CD1c-positive myeloid dendritic cell (primary cell): ENCODE measurements at regions not wholly inside any gene's neighbourhood (a gene's known extent, or its start where the extent isn't known, plus 50 kb on each side); places are given as distances from the start of the nearest gene placed in this dataset.
"Not testable (repeated sequence)": the region's sequence is repeated elsewhere in the genome, so short reads cannot be mapped to it uniquely, and the experiment has no call there.

ENCODE experiments used
- DNase-seq: peaks from one replicate; pipeline ENCODE4 v3.0.0-alpha.2; 2016; ENCODE audit errors: extremely low spot score

GRCh38 chr2:91628471-91628870, 2937.0 kb downstream of the RPIA start:
- not testable (repeated sequence) for DNase-seq

GRCh38 chr2:91657193-91657592, 2965.7 kb downstream of the RPIA start:
- DNase-seq = not testable (repeated sequence)

DNA sequence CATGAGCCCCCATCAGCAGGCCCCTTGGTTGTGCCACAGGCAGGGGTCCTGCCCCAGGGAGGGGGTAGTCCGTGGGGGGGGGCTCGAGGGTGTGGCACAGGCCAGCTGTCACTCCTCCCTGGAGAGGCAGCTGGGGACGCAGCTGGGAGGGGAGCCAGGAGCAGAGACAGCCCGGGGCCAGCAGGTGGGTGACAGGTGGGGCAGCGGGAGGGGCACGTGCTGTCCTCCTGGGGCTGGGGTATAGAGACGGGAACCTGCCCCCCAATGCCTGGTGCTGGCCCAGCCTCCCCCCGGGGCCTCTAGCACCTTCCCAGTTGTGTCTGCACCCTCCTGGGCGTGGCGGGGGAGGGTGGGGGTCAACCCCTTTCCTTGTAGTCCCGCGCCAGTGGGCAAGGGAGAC, 2966.9 kb downstream of the RPIA start:
- not testable (repeated sequence) for DNase-seq

DNA sequence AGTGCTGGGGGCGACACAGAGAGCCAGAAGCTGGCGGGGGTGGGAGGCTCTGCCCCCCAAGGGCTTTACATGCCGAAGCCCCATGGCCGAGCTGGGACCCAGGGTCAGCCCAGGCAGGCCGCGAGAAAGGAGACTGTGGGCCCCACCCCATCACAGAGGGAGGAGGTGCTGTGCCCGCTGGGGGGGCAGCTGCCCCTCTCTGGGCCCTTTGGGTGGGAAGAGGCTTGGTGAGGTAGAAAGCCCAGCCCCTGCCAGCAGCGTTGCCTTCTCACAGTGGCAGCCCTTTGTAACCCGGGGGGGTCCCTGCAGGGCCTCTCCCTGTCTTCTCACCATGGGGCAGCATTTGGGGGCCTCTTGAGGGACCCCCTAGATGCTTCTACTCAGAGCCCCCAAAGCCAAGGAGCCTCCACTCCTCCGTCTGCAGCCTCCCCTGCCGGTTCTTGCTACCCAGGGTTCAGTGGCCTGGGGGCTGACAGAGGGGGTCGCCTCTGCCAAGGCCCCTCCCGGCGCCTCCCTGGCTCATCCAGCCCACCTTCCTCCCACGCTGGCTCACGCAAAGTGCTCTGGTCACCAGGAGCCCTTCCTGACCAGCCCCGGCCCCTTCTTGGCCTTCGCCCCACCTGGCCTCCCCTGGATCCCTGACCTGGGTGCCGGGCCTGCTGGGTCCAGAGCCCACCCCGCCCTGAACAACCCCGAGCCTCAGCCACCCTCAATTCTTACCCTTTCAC, 2967.9 kb downstream of the RPIA start:
- DNase-seq = not testable (repeated sequence)

DNA sequence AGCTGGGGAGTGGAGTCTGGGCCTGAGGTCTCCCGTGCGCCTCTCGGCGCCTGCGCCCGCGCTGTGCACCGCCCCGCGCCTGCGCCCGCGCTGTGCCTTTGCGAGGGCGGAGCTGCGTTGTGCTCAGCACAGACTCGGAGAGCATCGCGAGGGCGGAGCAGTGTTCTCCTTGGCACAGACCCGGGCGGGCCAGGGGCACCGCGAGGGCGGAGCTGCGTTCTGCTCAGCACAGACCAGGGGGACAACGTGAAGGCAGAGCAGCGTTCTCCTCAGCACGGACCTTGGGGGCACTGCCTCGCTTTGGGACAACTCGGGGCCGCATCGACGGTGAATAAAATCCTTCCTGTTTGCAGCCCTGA, 2968.4 kb downstream of the RPIA start:
- DNase-seq = peak; percentile 0

DNA sequence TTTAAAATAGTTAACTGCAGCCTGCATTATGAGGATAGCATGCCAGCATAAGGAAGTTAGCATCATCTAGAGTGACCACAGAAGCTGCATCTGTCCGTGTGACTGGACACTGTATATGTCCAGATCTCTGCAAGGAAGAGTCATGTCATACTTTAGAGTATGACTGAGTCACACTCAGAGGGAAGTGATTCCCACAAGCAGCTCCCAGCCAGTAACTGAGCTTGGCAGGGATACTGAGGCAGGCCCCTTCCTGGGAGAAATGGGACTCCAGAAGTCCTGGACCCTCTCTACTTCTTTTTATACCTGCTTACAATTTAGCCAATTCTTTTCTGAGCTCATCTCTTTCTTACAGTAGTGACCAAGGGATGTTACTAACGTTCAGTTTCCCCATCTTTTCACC, 2975.9 kb downstream of the RPIA start:
- not testable (repeated sequence) for DNase-seq

GRCh38 chr2:91685541-91685940, 2994.1 kb downstream of the RPIA start:
- not testable (repeated sequence) for DNase-seq

- not testable (repeated sequence) for DNase-seq
Measured at GRCh38 chr2:91686046-91686445, 2994.6 kb downstream of the RPIA start.
